Caco-2 (cell line): ENCODE measurements at regions not wholly inside any gene's neighbourhood (a gene's known extent, or its start where the extent isn't known, plus 50 kb on each side); places are given as distances from the start of the nearest gene placed in this dataset.

Experiments used
- BruUV-seq: library from RNA; stranded (reverse); fragments of 400-500 nt; replicated peaks from 2 replicates; lab custom pipeline; 2021; lab: Mats Ljungman, UMichigan
- CTCF ChIA-PET: fragments of 300-600 bp; sonication (Branson Sonifier 250); formaldehyde crosslinking; loops from one replicate; lab custom pipeline; 2022; ENCODE audit warnings: antibody characterized with exemption; lab: Charles Lee
- POLR2A ChIA-PET: fragments of 300-600 bp; sonication (Branson Sonifier 250); formaldehyde crosslinking; loops from one replicate; lab custom pipeline; 2022; ENCODE audit warnings: antibody characterized with exemption; lab: Charles Lee
- DNase-seq, 2 experiments: peaks; one replicate each; pipeline versions ENCODE4 v3.0.0 to v3.0.0-alpha.2; 2020 to 2022
- H3K27me3 ChIP-seq: replicated peaks from 2 replicates; pipeline ENCODE4 v1.6.0; 2011; ENCODE audit warnings: low read length; ENCODE audit not compliant: control insufficient read depth, insufficient read depth
- H3K36me3 ChIP-seq: 2 replicates; pipeline ENCODE4 v1.5.1; 2011; ENCODE audit warnings: low read length; ENCODE audit not compliant: control insufficient read depth, insufficient read depth
- H3K4me1 ChIP-seq: fragments of 250-450 bp; sonication (Bioruptor Pico); 2 replicates; pipeline ENCODE4 v1.5.1; 2020; ENCODE audit warnings: mild to moderate bottlenecking
- H3K4me3 ChIP-seq: 2 replicates; pipeline ENCODE4 v1.5.1; 2011; ENCODE audit warnings: low read depth, mild to moderate bottlenecking, control low read depth, low read length
- H3K9me3 ChIP-seq: fragments of 250-450 bp; sonication (Bioruptor Pico); 2 replicates; pipeline ENCODE4 v1.5.1; 2020; ENCODE audit warnings: mild to moderate bottlenecking, moderate library complexity
- H3K27ac Mint-ChIP-seq: one replicate; pipeline ENCODE4 v1.8.0; 2022; ENCODE audit warnings: mixed read lengths; ENCODE audit not compliant: unreplicated experiment
- H3K27me3 Mint-ChIP-seq: one replicate; pipeline ENCODE4 v1.8.0; 2022; ENCODE audit warnings: mixed read lengths; ENCODE audit not compliant: insufficient read depth, unreplicated experiment
- H3K36me3 Mint-ChIP-seq: one replicate; pipeline ENCODE4 v1.8.0; 2022; ENCODE audit warnings: mild to moderate bottlenecking, mixed read lengths; ENCODE audit not compliant: insufficient read depth, unreplicated experiment
- H3K4me1 Mint-ChIP-seq: one replicate; pipeline ENCODE4 v1.8.0; 2022; ENCODE audit warnings: low read depth, mixed read lengths; ENCODE audit not compliant: unreplicated experiment
- H3K4me3 Mint-ChIP-seq: one replicate; pipeline ENCODE4 v1.8.0; 2022; ENCODE audit warnings: mild to moderate bottlenecking, moderate library complexity, mixed read lengths; ENCODE audit not compliant: unreplicated experiment
- H3K9me3 Mint-ChIP-seq: one replicate; pipeline ENCODE4 v1.8.0; 2022; ENCODE audit warnings: mixed read lengths; ENCODE audit not compliant: unreplicated experiment
- intact Hi-C: fragments of 100-400 bp; cut with micrococcal nuclease; formaldehyde crosslinking; loops from one replicate; pipeline ENCODE4 v1.10.0; 2022; ENCODE audit not compliant: unreplicated experiment
- TF ChIP-seq, protein P1 (sequence below), 2 experiments: fragments of 200-600 bp in 1 of 2; IDR thresholded peaks; 1 replicate in 1 of 2; 2 replicates in 1 of 2; pipeline versions ENCODE4 v1.5.1 to v1.8.0; 2011 to 2022; ENCODE audit warnings: antibody characterized with exemption in 1 of 2, control low read depth in 1 of 2, inconsistent platforms in 1 of 2, low read depth in 1 of 2, low read length in 1 of 2, mild to moderate bottlenecking in 1 of 2, moderate library complexity in 1 of 2; ENCODE audit not compliant: insufficient read depth in 1 of 2, severe bottlenecking in 1 of 2, unreplicated experiment in 1 of 2

- CTCF ChIA-PET, result no interaction called here
- intact Hi-C loops, result no loop called here
- H3K4me1 ChIP-seq, result no peaks in the 10 kb centered on the region
- Mint-ChIP-seq H3K4me3 (no peak overlapping the region), H3K9me3 (no peaks in the 10 kb centered on the region), H3K27me3 (no peaks in the 10 kb centered on the region), H3K27ac (no peak overlapping the region), H3K36me3 (no peaks in the 10 kb centered on the region), H3K4me1 (peaks cover 8% of the 10 kb centered on the region)
- POLR2A ChIA-PET, result no interaction called here
- no peaks in the 10 kb centered on the region for H3K9me3 ChIP-seq
- H3K4me3 ChIP-seq, result no peak overlapping the region
- TF ChIP-seq, protein P1, sequence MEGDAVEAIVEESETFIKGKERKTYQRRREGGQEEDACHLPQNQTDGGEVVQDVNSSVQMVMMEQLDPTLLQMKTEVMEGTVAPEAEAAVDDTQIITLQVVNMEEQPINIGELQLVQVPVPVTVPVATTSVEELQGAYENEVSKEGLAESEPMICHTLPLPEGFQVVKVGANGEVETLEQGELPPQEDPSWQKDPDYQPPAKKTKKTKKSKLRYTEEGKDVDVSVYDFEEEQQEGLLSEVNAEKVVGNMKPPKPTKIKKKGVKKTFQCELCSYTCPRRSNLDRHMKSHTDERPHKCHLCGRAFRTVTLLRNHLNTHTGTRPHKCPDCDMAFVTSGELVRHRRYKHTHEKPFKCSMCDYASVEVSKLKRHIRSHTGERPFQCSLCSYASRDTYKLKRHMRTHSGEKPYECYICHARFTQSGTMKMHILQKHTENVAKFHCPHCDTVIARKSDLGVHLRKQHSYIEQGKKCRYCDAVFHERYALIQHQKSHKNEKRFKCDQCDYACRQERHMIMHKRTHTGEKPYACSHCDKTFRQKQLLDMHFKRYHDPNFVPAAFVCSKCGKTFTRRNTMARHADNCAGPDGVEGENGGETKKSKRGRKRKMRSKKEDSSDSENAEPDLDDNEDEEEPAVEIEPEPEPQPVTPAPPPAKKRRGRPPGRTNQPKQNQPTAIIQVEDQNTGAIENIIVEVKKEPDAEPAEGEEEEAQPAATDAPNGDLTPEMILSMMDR (IDR thresholded peaks at IDR 0.05; ENCODE audit: insufficient read depth in 1 of 2, low read depth in 1 of 2, low read length in 1 of 2, severe bottlenecking in 1 of 2, unreplicated experiment in 1 of 2), result no peak
- H3K27me3 ChIP-seq, result no peaks in the 10 kb centered on the region
- DNase-seq, result no peak
- H3K36me3 ChIP-seq, result no peaks in the 10 kb centered on the region
- no TSS peak for BruUV-seq
Measured at GRCh38 chr18:61753373-61753772, 139.4 kb downstream of the RNF152 start.

DNA sequence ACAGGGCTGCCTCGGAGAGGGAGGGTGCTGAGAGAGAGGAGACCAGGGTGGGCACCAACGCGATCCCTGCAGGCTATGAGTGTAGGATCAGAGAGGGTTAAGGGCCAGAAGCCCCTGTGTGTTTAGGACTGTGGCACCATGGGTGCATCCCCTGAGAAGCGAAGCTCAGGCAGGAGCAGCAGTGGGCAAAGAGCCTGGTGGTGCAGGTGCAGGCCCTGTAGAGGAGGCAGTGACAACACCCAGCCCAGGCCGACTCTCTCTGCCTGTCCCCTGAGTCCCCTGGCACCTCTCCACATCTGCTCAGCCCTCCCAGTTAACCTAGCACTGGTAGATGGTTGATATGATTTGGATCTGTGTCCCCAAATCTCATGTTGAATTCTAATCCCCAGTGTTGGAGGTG is 139.8 kb downstream of the RNF152 start:
- Mint-ChIP-seq H3K4me1 (peaks cover 8% of the 10 kb centered on the region), H3K4me3 (no peak overlapping the region), H3K9me3 (no peaks in the 10 kb centered on the region), H3K27ac (no peak overlapping the region), H3K36me3 (no peaks in the 10 kb centered on the region), H3K27me3 (no peaks in the 10 kb centered on the region)
- H3K9me3 ChIP-seq, result no peaks in the 10 kb centered on the region
- TF ChIP-seq, protein P1 (IDR thresholded peaks at IDR 0.05; ENCODE audit: insufficient read depth in 1 of 2, low read depth in 1 of 2, low read length in 1 of 2, severe bottlenecking in 1 of 2, unreplicated experiment in 1 of 2), result no peak
- H3K4me3 ChIP-seq, result no peak overlapping the region
- no TSS peak for BruUV-seq
- H3K4me1 ChIP-seq, result no peaks in the 10 kb centered on the region
- CTCF ChIA-PET, result no interaction called here
- DNase-seq, result no peak
- H3K36me3 ChIP-seq, result no peaks in the 10 kb centered on the region
- no peaks in the 10 kb centered on the region for H3K27me3 ChIP-seq
- intact Hi-C loops, result no loop called here
- POLR2A ChIA-PET, result no interaction called here

DNA sequence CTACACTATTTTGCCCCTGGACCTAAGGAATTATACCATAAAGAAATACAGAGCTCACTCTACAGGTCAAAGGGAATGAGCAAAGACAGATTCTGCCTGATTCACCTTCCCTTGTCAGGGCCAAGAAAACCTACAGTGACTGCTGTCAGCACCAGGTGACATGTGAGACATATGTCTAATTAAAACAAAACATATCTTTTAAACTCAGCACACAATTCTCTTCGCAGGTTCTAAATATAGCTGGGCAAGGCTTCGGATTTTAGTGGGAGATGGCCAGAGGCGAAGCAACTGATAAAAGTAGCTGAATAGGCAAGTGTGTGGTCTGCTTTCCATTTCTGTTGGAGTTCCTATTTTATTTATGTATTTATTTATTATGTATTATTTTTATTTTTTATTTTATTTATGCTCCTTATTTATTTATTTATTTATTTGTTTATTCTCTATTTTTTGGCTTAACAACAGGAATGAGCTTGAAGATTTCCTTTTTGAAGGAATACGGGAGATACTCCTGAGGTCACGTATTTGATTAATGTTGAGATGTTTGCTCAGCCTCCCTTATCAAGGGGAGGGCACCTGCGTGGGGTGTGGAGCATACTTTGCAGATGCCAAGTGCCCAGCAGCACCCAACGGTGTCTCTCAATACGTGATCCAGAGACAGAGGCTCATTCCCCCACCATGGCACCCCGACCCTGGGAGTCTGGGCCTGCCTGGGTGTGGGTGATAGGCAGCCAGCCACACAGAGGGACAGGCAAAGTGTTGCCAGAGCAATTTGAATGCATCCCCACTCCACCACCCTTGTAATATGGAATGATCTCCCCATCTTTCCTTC is 141.8 kb downstream of the RNF152 start:
- peaks cover 8% of the 10 kb centered on the region for H3K4me1 Mint-ChIP-seq
- intact Hi-C loops, result no loop called here

More for the DNA sequence above, 141.8 kb downstream of the RNF152 start:
- no peaks in the 10 kb centered on the region for H3K27me3 ChIP-seq
- no peaks in the 10 kb centered on the region for H3K36me3 ChIP-seq
- Mint-ChIP-seq H3K36me3 (no peaks in the 10 kb centered on the region), H3K9me3 (no peaks in the 10 kb centered on the region), H3K27ac (no peak overlapping the region), H3K27me3 (no peaks in the 10 kb centered on the region), H3K4me3 (no peak overlapping the region)
- no peak for DNase-seq
- no TSS peak for BruUV-seq
- TF ChIP-seq, protein P1 (IDR thresholded peaks at IDR 0.05; ENCODE audit: insufficient read depth in 1 of 2, low read depth in 1 of 2, low read length in 1 of 2, severe bottlenecking in 1 of 2, unreplicated experiment in 1 of 2), result no peak
- no peaks in the 10 kb centered on the region for H3K9me3 ChIP-seq
- no peak overlapping the region for H3K4me3 ChIP-seq
- CTCF ChIA-PET, result no interaction called here
- no peaks in the 10 kb centered on the region for H3K4me1 ChIP-seq
- POLR2A ChIA-PET, result no interaction called here
